ENCODE measurements at regions not wholly inside any gene's neighbourhood (a gene's known extent, or its start where the extent isn't known, plus 50 kb on each side); places are given as distances from the start of the nearest gene placed in this dataset.
"Not testable (repeated sequence)": the region's sequence is repeated elsewhere in the genome, so short reads cannot be mapped to it uniquely, and the experiment has no call there.

DNA sequence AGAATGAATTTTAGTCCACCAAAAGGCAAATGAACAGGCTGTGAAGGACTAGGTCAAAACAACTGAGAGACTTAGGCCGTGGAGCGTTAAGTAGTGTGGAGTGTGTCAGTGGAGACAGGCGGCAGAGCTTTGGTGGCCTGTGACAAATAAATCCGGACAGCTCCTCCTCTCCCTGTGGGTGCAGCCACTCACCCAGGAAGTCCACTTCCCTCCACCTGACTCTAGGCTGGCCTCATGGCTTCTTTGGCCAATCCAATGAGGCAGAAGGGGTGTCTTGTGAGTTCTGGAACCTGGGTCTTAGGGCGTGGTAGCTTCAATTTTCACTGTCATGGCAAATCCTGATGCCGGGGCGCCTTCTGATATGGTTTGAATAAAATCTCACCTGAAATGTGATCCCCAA lies 180.9 kb upstream of the C14orf180 start:
- no peak for DNase-seq (ENCODE audit: low read depth, low spot score)

DNA sequence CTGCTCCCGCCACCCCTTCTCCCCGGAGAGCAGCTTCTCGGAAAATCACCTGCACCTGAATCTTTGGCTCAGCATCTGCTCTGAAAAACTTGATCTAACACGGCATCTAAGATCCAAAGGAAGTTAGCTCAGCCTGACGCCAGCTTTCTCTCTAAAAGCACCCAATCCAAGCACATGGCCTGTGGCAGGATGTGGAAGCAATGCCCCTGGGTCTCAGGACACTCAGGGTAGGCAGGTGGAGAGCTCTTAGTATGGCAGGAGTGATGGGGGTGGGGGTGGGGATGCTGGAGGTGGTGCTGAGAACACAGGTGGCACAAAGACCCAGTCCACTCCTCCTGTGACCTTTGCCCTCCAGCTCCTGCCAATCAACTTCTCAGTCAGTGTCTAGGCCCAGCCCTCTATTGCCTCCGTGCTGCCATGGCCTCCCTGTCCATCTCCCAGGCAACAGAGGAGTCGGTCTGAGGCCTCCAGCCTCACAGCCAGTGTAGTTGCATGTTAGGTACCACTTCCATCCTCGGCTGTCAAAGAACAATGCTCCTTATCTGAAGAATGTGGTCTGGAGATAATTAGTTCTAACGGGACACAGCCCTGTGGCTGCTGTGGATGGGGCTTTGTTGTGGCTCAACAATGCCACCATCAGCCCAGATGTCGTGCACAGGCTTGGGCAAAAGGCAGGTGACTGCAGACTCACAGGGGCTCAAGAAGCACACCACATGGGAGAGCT lies 180.0 kb upstream of the C14orf180 start:
- DNase-seq (ENCODE audit: low read depth, low spot score): peak; percentile 53

DNA sequence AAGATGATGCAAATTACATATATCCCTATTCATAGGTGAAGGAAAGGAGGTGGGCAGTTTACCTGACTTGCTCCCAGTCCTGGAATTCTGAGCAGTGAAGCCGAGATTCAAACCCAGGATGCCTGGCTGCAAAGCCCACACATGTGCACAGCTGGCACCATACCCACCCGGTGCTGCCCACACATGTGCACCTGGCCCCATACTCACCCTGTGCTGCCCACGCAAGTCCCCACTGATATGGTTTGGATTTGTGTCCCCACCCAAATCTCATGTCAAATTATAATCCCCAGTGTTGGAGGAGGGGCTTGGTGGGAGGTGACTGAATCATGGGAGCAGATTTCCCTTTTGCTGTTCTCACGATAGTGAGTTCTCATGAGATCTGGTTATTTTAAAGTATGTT lies 179.2 kb upstream of the C14orf180 start:
- no peak for DNase-seq (ENCODE audit: low read depth, low spot score)

DNA sequence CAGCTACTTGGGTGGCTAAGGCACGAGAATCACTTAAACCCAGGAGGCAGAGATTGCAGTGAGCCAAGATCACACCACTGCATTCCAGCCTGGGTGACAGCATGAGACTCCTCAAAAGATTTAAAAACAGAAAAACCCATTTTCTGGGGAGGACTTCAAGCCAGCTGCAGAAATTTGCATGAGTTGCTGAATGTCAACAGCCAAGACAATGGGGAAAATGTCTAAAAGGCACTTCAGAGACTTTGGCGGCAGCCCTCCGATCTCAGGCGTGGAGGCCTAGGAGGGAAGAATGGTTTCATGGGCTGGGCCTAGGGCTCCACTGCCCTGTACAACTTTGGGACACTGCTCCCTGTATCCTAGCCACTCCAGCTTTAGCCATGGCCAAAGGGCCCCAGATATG lies 177.8 kb upstream of the C14orf180 start:
- DNase-seq (ENCODE audit: low read depth, low spot score): no peak

DNA sequence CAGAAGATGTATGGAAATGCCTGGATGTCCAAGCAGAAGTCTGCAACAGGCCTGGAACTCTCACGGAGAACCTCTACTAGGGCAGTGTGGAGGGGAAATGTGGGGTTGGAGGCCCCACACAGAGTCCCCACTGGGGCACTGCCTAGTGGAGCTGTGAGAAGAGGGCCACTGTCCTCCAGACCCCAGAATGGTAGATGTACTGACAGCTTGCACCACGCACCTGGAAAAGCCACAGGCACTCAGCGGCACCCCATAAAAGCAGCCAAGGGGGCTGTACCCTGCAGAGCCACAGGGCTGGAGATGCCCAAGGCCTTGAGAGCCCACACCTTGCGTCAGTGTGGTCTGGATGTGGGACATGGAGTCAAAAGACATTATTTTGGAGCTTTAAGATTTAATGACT lies 177.3 kb upstream of the C14orf180 start:
- not testable (repeated sequence) for DNase-seq (ENCODE audit: low read depth, low spot score)

DNA sequence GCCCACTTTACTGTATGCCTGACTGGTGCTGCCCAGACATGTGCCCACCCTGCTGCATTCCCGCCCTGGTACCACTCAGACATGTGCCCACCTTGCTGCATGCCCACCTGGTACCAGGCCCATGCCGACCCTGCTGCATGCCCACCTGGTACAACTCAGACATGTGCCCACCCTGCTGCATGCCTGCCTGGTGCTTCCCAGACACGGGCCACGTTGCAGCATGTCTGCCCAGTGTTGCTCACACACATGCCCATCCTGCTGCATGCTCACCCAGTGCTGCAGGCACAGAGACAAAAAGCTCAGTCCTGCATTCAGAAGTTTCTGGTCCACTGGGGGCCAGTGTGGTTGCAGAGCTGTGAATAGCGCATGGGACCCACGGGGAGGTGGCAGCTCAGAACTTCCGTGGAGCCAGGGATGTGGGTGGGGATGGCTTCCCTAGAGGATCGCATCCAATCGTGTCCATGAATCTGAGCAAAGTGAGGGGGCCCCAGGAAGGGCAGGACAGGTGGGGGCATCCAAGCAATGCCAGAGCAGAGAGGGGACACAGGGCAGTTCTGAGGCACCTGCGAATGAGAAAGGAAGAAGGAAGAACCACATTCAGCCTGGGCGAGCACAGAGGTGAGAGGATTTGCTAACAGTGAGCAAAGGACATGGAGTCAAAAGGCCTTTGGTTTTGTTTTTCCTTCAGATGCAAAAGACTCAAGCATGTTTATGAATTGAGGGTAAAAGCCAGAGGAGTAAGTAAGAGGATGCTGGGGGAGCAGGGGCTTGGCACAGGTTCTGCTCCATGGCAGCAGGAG lies 175.9 kb upstream of the C14orf180 start:
- DNase-seq (ENCODE audit: low read depth, low spot score): no peak

DNA sequence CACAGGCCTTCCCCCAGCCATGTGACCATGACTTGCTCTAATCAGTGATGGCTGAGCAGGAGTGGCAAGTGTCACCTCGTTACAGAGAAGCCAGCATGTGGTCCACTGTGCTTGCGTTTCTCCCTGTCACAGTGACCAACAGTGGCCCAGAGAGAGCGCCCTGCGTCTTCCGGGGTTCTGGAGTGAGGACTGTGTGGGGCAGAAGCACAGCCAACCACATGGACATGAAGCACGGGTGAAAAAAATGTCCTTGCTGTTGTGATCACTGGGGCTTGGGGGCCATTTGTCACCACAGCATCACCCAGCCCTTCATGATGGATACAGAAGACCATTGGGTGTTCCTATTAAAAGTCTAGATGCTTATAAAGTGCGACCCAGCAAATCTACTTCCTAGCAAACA lies 174.6 kb upstream of the C14orf180 start:
- no peak for DNase-seq (ENCODE audit: low read depth, low spot score)

- DNase-seq (ENCODE audit: low read depth, low spot score): no peak
These were observed 174.0 kb upstream of the C14orf180 start for GRCh38 chr14:104405360-104406226.

DNA sequence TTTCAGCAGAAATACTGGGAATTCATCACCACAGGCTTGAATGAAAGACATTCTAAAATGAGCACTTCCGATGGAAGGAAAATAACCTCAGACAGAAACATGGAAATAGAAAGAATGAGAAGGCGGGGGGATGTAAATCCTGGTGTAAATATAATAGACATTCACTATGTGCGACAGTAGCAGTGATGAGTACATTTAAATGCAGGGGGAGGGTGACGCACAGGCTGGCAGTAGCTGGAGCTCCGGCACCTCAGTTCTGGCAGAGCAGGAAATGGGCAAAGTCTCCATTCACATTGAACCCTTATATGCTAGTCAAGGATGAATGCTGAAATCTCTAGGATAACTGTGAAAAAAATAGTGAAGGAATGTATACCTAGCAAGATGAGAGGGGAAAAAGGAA lies 172.7 kb upstream of the C14orf180 start:
- DNase-seq (ENCODE audit: low read depth, low spot score): no peak

DNA sequence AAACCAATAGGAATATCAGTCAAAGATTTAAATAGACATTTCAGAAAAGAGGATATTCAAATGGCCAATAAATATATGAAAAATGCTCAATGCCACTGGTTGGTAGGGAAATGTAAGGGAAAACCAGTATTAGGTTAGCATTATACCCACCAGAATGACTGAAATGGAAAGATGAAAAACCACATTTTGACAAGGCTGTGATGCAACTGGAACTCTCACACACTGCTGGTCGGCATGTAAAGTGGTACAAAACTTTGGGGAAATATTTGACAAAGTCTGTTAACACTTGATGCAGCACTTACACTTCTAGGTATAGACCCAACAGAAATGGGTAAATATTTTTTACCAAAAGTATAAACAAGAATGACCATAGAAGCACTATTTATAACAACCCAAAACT lies 163.2 kb upstream of the C14orf180 start:
- DNase-seq (ENCODE audit: low read depth, low spot score): no peak

- DNase-seq (ENCODE audit: low read depth, low spot score): no peak
These were observed 159.6 kb upstream of the C14orf180 start for GRCh38 chr14:104419865-104420505.

DNA sequence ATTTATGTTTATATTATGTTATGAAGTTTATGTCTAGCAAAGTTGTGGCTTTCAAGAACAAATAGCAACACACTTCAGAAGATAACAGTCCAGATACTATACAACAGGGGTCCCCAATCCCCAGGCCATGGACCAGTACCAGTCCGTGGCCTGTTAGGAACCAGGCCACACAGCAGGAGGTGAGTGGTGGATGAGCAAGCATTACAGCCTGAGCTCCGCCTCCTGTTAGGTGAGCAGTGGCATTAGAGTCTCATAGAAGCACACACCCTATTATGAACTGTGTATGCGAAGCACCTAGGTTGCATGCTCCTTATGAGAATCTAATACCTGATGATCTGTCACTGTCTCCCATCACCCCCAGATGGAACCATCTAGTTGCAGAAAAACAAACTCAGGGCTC lies 159.0 kb upstream of the C14orf180 start:
- DNase-seq (ENCODE audit: low read depth, low spot score): not testable (repeated sequence)

DNA sequence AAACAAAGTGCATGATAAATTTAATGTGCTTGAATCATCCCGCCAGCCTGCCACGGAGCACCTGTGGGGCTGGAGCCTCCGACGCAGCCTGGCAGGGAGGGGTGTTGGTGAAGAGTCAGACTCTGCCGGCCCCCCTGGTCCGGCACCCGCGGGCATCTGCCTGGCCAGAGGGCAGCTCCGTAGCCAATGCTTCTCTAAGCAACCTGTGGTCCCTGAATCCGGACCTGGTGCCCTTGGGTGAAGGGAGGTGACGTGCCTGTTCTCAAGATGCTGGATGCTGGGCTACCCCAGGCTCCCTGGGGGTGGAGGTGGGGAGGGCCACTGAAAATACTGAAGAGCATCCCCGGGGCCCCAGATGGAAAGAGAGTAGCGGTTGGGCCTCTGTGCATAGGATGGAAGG lies 158.6 kb upstream of the C14orf180 start:
- DNase-seq (ENCODE audit: low read depth, low spot score): no peak

- DNase-seq (ENCODE audit: low read depth, low spot score): no peak
These were observed 158.2 kb upstream of the C14orf180 start for GRCh38 chr14:104421401-104421821.

GRCh38 chr14:104421892-104422828 lies 157.4 kb upstream of the C14orf180 start:
- no peak for DNase-seq (ENCODE audit: low read depth, low spot score)

- no peak for DNase-seq (ENCODE audit: low read depth, low spot score)
These were observed 156.5 kb upstream of the C14orf180 start for GRCh38 chr14:104422837-104423681.

DNA sequence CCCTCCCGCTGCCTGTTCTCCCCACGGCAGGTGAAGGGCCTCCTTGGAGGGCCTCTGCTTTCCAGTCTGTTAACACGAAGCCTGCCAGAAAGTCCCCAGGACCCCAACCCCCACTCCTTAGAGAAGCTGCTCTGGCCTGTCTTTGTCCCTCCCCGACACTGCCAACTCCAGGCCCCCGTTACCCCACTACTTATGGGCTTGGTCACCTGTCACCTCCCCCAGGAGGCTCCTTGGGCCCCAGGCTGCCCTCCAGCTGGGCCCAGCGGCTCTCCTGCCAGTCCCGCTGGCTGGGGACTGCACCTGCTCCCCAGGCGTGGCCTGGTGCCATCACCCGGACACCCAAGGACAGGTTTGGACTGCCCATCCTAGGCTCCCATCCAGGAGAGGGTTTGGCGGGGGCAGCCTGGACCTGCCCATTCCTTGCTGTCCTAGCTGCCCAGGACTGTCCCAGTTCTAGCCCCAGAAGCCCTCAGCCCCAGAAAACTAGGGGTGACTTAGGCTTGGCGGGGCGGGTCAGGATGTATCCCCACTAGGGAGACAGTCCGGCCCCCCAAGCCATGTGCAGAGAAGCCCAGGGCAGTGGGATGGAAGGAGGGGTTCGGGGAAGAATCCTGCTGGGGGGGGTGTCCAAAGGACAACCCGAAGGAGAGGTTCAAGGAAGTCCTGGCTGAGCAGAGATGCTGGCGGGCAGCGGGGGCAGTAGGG lies 155.7 kb upstream of the C14orf180 start:
- no peak for DNase-seq (ENCODE audit: low read depth, low spot score)

GRCh38 chr14:104424406-104425072 lies 155.0 kb upstream of the C14orf180 start:
- DNase-seq (ENCODE audit: low read depth, low spot score): no peak

Measured in ELF-1 (cell line).